ENCODE measurements at regions not wholly inside any gene's neighbourhood (a gene's known extent, or its start where the extent isn't known, plus 50 kb on each side); places are given as distances from the start of the nearest gene placed in this dataset.

DNA sequence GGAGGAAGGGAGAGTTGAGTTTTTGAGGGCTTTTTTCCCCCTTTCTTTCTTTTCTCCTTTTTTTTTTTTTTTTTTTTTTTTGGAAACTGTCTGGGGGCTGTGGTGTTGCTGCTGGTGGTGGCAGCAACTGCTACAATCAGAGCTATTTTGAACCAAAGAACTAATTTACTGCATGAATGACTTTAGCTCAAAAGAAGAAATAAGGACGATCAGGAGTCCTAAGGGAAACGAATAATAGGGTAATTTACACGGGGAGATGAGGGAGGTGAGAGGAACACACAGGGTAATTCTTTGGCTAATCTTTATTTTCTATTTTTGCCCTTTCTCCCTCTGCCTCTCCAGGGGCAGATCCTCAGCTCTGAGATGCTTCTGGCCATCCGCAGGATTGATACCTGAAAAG lies 119.8 kb downstream of the TMEM132E start:
- DNase-seq = no peak

DNA sequence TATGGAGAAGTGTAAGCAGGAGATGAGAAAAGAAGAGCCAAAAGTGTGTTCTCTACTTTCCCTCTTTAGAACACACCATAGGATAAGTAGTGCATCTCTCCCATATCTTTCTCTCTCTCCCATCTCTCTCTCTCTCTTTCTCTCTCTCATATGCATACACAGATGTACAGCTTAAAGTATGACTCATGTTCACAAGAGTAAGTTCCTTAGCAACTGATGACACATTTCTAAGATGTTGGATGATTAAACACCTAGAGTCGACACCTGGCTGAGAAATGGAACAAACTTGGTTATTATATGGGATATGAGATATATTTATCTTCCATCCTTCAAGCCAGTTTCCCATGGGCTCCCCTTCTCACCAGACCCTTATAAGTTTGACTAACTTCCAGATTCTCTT lies 113.5 kb downstream of the TMEM132E start:
- no peak for DNase-seq

Data from central memory CD4-positive, alpha-beta T cell (primary cell).